ENCODE measurements at regions not wholly inside any gene's neighbourhood (a gene's known extent, or its start where the extent isn't known, plus 50 kb on each side); places are given as distances from the start of the nearest gene placed in this dataset.

GRCh38 chr5:104789366-104789765 is 1226.8 kb upstream of the NUDT12 start:
- TF ChIP-seq, protein P1, sequence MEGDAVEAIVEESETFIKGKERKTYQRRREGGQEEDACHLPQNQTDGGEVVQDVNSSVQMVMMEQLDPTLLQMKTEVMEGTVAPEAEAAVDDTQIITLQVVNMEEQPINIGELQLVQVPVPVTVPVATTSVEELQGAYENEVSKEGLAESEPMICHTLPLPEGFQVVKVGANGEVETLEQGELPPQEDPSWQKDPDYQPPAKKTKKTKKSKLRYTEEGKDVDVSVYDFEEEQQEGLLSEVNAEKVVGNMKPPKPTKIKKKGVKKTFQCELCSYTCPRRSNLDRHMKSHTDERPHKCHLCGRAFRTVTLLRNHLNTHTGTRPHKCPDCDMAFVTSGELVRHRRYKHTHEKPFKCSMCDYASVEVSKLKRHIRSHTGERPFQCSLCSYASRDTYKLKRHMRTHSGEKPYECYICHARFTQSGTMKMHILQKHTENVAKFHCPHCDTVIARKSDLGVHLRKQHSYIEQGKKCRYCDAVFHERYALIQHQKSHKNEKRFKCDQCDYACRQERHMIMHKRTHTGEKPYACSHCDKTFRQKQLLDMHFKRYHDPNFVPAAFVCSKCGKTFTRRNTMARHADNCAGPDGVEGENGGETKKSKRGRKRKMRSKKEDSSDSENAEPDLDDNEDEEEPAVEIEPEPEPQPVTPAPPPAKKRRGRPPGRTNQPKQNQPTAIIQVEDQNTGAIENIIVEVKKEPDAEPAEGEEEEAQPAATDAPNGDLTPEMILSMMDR (IDR thresholded peaks at IDR 0.05), result no peak
- TF ChIP-seq POLR2A (IDR thresholded peaks at IDR 0.05) (no peak), POLR2AphosphoS5 (IDR thresholded peaks at IDR 0.05) (no peak)

Data from sigmoid colon (tissue), 4 donors.